ENCODE measurements at regions not wholly inside any gene's neighbourhood (a gene's known extent, or its start where the extent isn't known, plus 50 kb on each side); places are given as distances from the start of the nearest gene placed in this dataset.

DNA sequence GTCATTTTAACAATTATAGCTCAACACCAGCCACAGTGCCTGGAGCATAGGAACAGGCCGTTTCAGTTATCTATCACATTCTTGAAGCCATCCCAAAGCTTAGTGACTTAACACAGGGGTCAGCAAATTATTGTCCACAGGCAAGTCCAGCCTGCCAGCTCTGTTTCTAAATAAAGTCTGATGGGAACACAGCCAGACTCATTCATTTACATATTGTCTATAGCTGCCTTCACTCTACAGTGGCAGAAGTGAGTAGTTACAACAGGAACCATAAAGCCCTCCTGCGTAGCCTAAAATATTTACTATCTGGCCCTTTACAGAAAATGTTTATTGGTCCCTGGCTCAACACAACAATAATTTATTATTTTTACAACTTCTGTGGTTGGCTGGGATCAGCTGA lies 407.5 kb upstream of the AUTS2 start:
- ATAC-seq (no peak), DNase-seq (ENCODE audit: low spot score) (no peak)
- H2AFZ ChIP-seq: no peak overlapping the region
- H3K9me3 Mint-ChIP-seq: peaks cover 85% of the 10 kb centered on the region
- H3K36me3 ChIP-seq (ENCODE audit: insufficient read depth): no peaks in the 10 kb centered on the region
- H3K9me2 ChIP-seq (ENCODE audit: insufficient read depth): no peaks in the 10 kb centered on the region
- no peak overlapping the region for H3K4me3 Mint-ChIP-seq
- no peaks in the 10 kb centered on the region for H3K4me1 Mint-ChIP-seq
- no peaks in the 10 kb centered on the region for H3K27me3 ChIP-seq (ENCODE audit: insufficient read depth)
- no peak overlapping the region for H3K4me3 ChIP-seq
- peaks cover 39% of the 10 kb centered on the region for H3K36me3 Mint-ChIP-seq (ENCODE audit: low read depth)
- H4K20me1 ChIP-seq (replicated peaks; ENCODE audit: insufficient read depth): no peaks in the 10 kb centered on the region
- no peaks in the 10 kb centered on the region for H3F3A ChIP-seq (replicated peaks; ENCODE audit: low read depth)
- TF ChIP-seq NANOG (IDR thresholded peaks at IDR 0.05; ENCODE audit: borderline replicate concordance) (no peak), EZH2phosphoT487 (IDR thresholded peaks at IDR 0.05; ENCODE audit: unreplicated experiment) (no peak)
- H3K79me2 ChIP-seq (replicated peaks; ENCODE audit: insufficient read depth): no peaks in the 10 kb centered on the region
- no peaks in the 10 kb centered on the region for H3K4me1 ChIP-seq (ENCODE audit: insufficient read depth)
- H3K27ac ChIP-seq (ENCODE audit: low read depth): no peak overlapping the region
- no peaks in the 10 kb centered on the region for H3K27me3 Mint-ChIP-seq (ENCODE audit: insufficient read depth, low read depth, poor library complexity)
- H3K27ac Mint-ChIP-seq: no peak overlapping the region
- H3K4me2 ChIP-seq: no peak overlapping the region

DNA sequence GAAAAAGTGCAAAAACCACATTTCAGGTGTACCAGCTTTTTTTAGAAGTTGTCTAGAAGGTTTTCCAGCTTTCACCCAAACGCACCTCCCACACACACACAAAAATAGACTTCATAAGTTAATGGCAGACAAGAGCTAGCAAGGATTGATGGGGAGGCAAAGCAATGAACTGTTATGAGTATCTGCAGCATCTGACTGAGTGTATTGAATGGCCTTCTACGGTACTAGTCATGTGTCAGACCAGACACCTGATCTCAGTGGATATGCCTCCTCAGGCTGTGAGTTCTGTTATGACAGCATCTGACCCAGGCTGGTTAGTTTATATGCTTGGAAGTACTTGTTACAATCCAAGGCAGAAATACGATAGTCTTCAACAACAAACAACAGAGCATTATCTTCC lies 406.1 kb upstream of the AUTS2 start:
- ATAC-seq (no peak), DNase-seq (ENCODE audit: low spot score) (no peak)
- Histone ChIP-seq H3K27me3 (ENCODE audit: insufficient read depth) (no peaks in the 10 kb centered on the region), H3F3A (replicated peaks; ENCODE audit: low read depth) (no peaks in the 10 kb centered on the region), H3K4me2 (no peak overlapping the region), H3K36me3 (ENCODE audit: insufficient read depth) (no peaks in the 10 kb centered on the region), H4K20me1 (replicated peaks; ENCODE audit: insufficient read depth) (no peaks in the 10 kb centered on the region), H3K4me3 (no peak overlapping the region), H2AFZ (no peak overlapping the region), H3K27ac (ENCODE audit: low read depth) (no peak overlapping the region), H3K79me2 (replicated peaks; ENCODE audit: insufficient read depth) (no peaks in the 10 kb centered on the region), H3K9me2 (ENCODE audit: insufficient read depth) (no peaks in the 10 kb centered on the region), H3K4me1 (ENCODE audit: insufficient read depth) (no peaks in the 10 kb centered on the region)
- Mint-ChIP-seq H3K27ac (no peak overlapping the region), H3K9me3 (peaks cover 86% of the 10 kb centered on the region), H3K27me3 (ENCODE audit: insufficient read depth, low read depth, poor library complexity) (no peaks in the 10 kb centered on the region), H3K4me3 (no peak overlapping the region), H3K4me1 (no peaks in the 10 kb centered on the region), H3K36me3 (ENCODE audit: low read depth) (peaks cover 40% of the 10 kb centered on the region)
- no peak for TF ChIP-seq JUNB (IDR thresholded peaks at IDR 0.05; ENCODE audit: unreplicated experiment)
- TF ChIP-seq, protein P1, sequence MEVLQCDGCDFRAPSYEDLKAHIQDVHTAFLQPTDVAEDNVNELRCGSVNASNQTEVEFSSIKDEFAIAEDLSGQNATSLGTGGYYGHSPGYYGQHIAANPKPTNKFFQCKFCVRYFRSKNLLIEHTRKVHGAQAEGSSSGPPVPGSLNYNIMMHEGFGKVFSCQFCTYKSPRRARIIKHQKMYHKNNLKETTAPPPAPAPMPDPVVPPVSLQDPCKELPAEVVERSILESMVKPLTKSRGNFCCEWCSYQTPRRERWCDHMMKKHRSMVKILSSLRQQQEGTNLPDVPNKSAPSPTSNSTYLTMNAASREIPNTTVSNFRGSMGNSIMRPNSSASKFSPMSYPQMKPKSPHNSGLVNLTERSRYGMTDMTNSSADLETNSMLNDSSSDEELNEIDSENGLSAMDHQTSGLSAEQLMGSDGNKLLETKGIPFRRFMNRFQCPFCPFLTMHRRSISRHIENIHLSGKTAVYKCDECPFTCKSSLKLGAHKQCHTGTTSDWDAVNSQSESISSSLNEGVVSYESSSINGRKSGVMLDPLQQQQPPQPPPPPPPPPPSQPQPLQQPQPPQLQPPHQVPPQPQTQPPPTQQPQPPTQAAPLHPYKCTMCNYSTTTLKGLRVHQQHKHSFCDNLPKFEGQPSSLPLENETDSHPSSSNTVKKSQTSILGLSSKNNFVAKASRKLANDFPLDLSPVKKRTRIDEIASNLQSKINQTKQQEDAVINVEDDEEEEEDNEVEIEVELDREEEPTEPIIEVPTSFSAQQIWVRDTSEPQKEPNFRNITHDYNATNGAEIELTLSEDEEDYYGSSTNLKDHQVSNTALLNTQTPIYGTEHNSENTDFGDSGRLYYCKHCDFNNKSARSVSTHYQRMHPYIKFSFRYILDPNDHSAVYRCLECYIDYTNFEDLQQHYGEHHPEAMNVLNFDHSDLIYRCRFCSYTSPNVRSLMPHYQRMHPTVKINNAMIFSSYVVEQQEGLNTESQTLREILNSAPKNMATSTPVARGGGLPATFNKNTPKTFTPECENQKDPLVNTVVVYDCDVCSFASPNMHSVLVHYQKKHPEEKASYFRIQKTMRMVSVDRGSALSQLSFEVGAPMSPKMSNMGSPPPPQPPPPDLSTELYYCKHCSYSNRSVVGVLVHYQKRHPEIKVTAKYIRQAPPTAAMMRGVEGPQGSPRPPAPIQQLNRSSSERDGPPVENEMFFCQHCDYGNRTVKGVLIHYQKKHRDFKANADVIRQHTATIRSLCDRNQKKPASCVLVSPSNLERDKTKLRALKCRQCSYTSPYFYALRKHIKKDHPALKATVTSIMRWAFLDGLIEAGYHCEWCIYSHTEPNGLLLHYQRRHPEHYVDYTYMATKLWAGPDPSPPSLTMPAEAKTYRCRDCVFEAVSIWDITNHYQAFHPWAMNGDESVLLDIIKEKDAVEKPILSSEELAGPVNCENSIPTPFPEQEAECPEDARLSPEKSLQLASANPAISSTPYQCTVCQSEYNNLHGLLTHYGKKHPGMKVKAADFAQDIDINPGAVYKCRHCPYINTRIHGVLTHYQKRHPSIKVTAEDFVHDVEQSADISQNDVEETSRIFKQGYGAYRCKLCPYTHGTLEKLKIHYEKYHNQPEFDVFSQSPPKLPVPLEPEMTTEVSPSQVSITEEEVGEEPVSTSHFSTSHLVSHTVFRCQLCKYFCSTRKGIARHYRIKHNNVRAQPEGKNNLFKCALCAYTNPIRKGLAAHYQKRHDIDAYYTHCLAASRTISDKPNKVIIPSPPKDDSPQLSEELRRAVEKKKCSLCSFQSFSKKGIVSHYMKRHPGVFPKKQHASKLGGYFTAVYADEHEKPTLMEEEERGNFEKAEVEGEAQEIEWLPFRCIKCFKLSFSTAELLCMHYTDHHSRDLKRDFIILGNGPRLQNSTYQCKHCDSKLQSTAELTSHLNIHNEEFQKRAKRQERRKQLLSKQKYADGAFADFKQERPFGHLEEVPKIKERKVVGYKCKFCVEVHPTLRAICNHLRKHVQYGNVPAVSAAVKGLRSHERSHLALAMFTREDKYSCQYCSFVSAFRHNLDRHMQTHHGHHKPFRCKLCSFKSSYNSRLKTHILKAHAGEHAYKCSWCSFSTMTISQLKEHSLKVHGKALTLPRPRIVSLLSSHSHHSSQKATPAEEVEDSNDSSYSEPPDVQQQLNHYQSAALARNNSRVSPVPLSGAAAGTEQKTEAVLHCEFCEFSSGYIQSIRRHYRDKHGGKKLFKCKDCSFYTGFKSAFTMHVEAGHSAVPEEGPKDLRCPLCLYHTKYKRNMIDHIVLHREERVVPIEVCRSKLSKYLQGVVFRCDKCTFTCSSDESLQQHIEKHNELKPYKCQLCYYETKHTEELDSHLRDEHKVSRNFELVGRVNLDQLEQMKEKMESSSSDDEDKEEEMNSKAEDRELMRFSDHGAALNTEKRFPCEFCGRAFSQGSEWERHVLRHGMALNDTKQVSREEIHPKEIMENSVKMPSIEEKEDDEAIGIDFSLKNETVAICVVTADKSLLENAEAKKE (CRISPR knock-in tag; IDR thresholded peaks at IDR 0.05): no peak
- TF ChIP-seq POLR2AphosphoS5 (IDR thresholded peaks at IDR 0.05; ENCODE audit: low read depth): no peak
- no peak for TF ChIP-seq CREB1 (CRISPR knock-in tag; IDR thresholded peaks at IDR 0.05; ENCODE audit: low read depth)
- TF ChIP-seq, protein P2, sequence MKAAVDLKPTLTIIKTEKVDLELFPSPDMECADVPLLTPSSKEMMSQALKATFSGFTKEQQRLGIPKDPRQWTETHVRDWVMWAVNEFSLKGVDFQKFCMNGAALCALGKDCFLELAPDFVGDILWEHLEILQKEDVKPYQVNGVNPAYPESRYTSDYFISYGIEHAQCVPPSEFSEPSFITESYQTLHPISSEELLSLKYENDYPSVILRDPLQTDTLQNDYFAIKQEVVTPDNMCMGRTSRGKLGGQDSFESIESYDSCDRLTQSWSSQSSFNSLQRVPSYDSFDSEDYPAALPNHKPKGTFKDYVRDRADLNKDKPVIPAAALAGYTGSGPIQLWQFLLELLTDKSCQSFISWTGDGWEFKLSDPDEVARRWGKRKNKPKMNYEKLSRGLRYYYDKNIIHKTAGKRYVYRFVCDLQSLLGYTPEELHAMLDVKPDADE (IDR thresholded peaks at IDR 0.05): no peak
- TF ChIP-seq ZNF114 (CRISPR knock-in tag; IDR thresholded peaks at IDR 0.05): no peak
- no peak for TF ChIP-seq EZH2 (IDR thresholded peaks at IDR 0.05; ENCODE audit: low read depth, unreplicated experiment)
- no peak for TF ChIP-seq STAT1 (IDR thresholded peaks at IDR 0.05; ENCODE audit: unreplicated experiment)
- TF ChIP-seq, protein P3, sequence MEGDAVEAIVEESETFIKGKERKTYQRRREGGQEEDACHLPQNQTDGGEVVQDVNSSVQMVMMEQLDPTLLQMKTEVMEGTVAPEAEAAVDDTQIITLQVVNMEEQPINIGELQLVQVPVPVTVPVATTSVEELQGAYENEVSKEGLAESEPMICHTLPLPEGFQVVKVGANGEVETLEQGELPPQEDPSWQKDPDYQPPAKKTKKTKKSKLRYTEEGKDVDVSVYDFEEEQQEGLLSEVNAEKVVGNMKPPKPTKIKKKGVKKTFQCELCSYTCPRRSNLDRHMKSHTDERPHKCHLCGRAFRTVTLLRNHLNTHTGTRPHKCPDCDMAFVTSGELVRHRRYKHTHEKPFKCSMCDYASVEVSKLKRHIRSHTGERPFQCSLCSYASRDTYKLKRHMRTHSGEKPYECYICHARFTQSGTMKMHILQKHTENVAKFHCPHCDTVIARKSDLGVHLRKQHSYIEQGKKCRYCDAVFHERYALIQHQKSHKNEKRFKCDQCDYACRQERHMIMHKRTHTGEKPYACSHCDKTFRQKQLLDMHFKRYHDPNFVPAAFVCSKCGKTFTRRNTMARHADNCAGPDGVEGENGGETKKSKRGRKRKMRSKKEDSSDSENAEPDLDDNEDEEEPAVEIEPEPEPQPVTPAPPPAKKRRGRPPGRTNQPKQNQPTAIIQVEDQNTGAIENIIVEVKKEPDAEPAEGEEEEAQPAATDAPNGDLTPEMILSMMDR (conservative IDR thresholded peaks at IDR 0.05; ENCODE audit: low read depth in 2 of 2): no peak
- no peak for TF ChIP-seq ZNF331 (CRISPR knock-in tag; IDR thresholded peaks at IDR 0.05; ENCODE audit: low read depth)
- TF ChIP-seq EZH2phosphoT487 (IDR thresholded peaks at IDR 0.05; ENCODE audit: unreplicated experiment): no peak
- TF ChIP-seq NANOG (IDR thresholded peaks at IDR 0.05; ENCODE audit: borderline replicate concordance): no peak
